Activated B cell treated with CpG ODN at 0.5 μM for 24 hours (primary cell): ENCODE measurements at regions not wholly inside any gene's neighbourhood (a gene's known extent, or its start where the extent isn't known, plus 50 kb on each side); places are given as distances from the start of the nearest gene placed in this dataset.

Experiments used
- ATAC-seq: fragments of 200-7000 bp; cut with Tn5 transposase; one replicate; pipeline ENCODE4 v1.10.0; 2021; ENCODE audit warnings: low read depth, mild to moderate bottlenecking, moderate library complexity
- CTCF ChIA-PET: fragments of 350-600 bp; sonication (Branson Sonifier 250); formaldehyde crosslinking; loops from one replicate; lab custom pipeline; 2021; ENCODE audit warnings: antibody characterized with exemption; lab: Charles Lee
- POLR2A ChIA-PET: fragments of 350-600 bp; sonication (Branson Sonifier 250); formaldehyde crosslinking; loops from one replicate; lab custom pipeline; 2021; ENCODE audit warnings: antibody characterized with exemption; lab: Charles Lee
- DNase-seq: peaks from one replicate; pipeline ENCODE4 v3.0.0; 2022
- H3K27ac Mint-ChIP-seq: one replicate; pipeline ENCODE4 v1.8.0; 2020; ENCODE audit warnings: mixed read lengths
- H3K27me3 Mint-ChIP-seq: one replicate; pipeline ENCODE4 v1.8.0; 2021; ENCODE audit warnings: mixed read lengths
- H3K36me3 Mint-ChIP-seq: one replicate; pipeline ENCODE4 v1.8.0; 2021; ENCODE audit warnings: low read depth, mixed read lengths
- H3K4me1 Mint-ChIP-seq: one replicate; pipeline ENCODE4 v1.8.0; 2021; ENCODE audit warnings: mixed read lengths
- H3K4me3 Mint-ChIP-seq: one replicate; pipeline ENCODE4 v1.8.0; 2020; ENCODE audit warnings: mild to moderate bottlenecking, mixed read lengths
- H3K9me3 Mint-ChIP-seq: one replicate; pipeline ENCODE4 v1.8.0; 2020; ENCODE audit warnings: mixed read lengths
- intact Hi-C: fragments of 100-400 bp; cut with micrococcal nuclease; formaldehyde crosslinking; loops from one replicate; pipeline ENCODE4 v1.15.1; 2024
- TF ChIP-seq, protein P1 (sequence below): fragments of 200-600 bp; IDR thresholded peaks from one replicate; pipeline ENCODE4 v1.8.0; 2022; ENCODE audit warnings: antibody characterized with exemption, mild to moderate bottlenecking

DNA sequence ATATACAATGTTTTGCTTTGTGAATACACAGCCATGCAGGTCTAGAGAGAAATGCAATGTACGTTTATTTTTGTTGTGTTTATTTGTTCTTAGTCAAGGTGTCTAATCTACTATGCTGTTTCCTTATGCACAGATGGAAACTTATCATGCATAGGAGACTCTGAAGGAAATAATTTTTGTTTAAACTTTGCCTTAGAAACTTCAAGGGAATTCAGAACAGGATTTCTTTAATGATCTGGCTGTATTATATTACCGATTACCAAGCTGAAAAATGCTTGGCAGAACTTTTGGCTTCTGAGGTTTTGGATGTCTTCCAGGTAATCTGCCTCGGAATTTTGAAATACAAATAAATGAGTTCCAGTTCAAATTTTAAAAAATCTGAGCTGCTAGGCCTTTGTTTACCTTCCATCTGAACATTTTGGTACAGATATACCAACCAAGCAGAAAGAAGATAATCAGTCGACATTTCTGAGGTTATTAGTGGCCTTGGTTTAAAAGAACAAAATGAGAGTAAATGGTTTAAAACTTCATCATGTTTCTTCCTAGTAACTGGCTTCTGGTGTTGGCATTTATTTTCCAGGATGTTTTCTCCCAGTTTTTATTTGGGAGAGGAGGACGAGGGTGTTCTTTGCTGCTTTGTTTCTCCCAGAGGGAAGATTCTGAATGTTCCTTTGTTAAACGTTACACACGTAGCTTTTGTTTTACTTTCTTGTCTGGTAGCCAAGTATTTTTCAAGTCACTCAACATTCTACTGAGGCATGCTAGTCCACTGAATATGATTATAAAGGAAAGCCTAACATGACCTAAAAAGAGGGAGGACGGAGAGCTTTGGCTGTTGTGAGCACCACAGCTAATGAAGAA, 421.8 kb upstream of the TBL1XR1 start:
- TF ChIP-seq, protein P1, sequence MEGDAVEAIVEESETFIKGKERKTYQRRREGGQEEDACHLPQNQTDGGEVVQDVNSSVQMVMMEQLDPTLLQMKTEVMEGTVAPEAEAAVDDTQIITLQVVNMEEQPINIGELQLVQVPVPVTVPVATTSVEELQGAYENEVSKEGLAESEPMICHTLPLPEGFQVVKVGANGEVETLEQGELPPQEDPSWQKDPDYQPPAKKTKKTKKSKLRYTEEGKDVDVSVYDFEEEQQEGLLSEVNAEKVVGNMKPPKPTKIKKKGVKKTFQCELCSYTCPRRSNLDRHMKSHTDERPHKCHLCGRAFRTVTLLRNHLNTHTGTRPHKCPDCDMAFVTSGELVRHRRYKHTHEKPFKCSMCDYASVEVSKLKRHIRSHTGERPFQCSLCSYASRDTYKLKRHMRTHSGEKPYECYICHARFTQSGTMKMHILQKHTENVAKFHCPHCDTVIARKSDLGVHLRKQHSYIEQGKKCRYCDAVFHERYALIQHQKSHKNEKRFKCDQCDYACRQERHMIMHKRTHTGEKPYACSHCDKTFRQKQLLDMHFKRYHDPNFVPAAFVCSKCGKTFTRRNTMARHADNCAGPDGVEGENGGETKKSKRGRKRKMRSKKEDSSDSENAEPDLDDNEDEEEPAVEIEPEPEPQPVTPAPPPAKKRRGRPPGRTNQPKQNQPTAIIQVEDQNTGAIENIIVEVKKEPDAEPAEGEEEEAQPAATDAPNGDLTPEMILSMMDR, result no peak
- no peak for ATAC-seq
- no peaks in the 10 kb centered on the region for H3K27me3 Mint-ChIP-seq
- CTCF ChIA-PET, result no interaction called here
- intact Hi-C loops, result no loop called here
- no peaks in the 10 kb centered on the region for H3K9me3 Mint-ChIP-seq
- peaks cover 4% of the 10 kb centered on the region for H3K4me1 Mint-ChIP-seq
- H3K4me3 Mint-ChIP-seq, result no peak overlapping the region
- H3K27ac Mint-ChIP-seq, result no peak overlapping the region
- H3K36me3 Mint-ChIP-seq, result no peaks in the 10 kb centered on the region
- POLR2A ChIA-PET, result no interaction called here
- DNase-seq, result no peak

DNA sequence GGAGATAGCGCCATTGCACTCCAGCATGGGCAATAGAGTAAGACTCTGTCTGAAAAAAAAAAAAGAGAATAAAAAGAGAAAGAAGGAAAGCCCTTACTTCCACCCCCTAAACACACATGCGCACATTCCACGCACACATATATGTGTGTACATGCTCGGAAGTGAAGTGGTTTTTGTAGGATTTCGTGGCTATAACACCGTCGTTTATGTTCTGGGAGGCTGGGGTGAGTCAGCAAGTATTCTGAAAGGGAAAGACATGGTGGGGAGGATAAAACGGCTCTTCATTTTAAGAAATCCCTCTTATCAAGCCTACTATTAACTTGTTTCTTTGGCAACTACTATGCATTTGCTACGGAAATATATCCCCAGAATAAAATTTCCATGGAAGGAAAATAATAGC, 422.8 kb upstream of the TBL1XR1 start:
- intact Hi-C loops, result no loop called here
- DNase-seq (no peak), ATAC-seq (no peak)
- Mint-ChIP-seq H3K27ac (no peak overlapping the region), H3K4me3 (no peak overlapping the region), H3K9me3 (no peaks in the 10 kb centered on the region), H3K27me3 (no peaks in the 10 kb centered on the region), H3K4me1 (peaks cover 2% of the 10 kb centered on the region), H3K36me3 (no peaks in the 10 kb centered on the region)
- ChIA-PET CTCF (no interaction called here), POLR2A (no interaction called here)
- TF ChIP-seq, protein P1, result no peak

DNA sequence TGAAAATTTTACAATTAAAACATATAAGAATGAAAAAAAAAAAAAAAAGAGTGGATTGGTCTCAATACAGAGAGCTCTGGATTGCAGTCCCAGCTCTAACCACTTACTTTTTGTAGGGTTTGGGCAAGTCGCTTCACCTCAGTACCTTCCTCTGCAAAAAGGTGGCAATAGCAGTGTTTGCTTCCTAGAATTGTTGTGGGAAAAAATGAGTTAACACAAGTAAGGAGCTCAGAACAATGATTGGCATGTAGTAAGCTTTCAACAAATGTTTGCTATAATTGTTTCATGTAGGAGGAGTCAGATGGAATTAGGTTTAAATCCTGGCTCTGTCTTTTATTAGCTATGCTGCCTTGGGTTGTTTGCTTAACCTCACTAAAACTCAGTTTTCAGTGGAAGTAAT, 425.2 kb upstream of the TBL1XR1 start:
- Mint-ChIP-seq H3K36me3 (no peaks in the 10 kb centered on the region), H3K9me3 (no peaks in the 10 kb centered on the region), H3K27me3 (no peaks in the 10 kb centered on the region), H3K4me3 (no peak overlapping the region), H3K27ac (no peak overlapping the region), H3K4me1 (no peaks in the 10 kb centered on the region)
- ChIA-PET POLR2A (no interaction called here), CTCF (interaction anchor here (0.6 kb wide), 1 partner anchor 28 kb away, joined by 3 read pairs; no protein-coding TSS in a partner anchor)
- intact Hi-C loops, result no loop called here
- no peak for DNase-seq
- TF ChIP-seq, protein P1, result no peak
- no peak for ATAC-seq

DNA sequence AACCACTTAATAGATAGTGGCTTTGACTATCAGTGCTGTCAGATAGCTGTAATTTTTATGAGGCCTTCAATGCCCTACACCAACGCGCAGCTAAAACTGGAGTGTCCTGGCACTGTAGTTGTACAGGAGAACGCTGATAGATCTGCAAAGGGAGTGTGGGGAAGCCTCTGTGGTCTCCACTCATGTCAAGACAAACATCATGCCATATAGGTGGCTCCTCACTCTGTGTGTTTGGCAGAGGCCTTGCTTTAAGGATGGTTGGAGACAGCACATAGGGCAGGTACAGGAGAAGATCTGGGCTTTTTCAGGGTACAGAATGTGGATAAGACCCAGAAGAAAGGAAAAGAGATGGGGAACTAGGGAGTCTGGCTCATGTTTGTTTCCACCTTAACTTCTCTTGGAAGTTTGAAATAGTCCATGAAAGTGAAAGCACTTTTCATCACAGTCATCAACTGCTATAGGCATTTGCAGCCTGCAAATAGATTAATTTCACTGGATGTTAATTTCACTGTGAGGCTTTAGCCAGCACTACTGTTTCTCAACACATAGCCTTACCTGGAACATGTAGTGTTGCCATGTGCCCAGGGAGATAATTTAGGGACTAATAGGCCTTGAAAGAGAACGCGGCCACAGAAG, 425.8 kb upstream of the TBL1XR1 start:
- Mint-ChIP-seq H3K4me1 (no peaks in the 10 kb centered on the region), H3K9me3 (no peaks in the 10 kb centered on the region), H3K4me3 (no peak overlapping the region), H3K27me3 (no peaks in the 10 kb centered on the region), H3K27ac (no peak overlapping the region), H3K36me3 (no peaks in the 10 kb centered on the region)
- POLR2A ChIA-PET, result no interaction called here
- TF ChIP-seq, protein P1, result no peak
- ATAC-seq, result no peak
- DNase-seq, result no peak
- CTCF ChIA-PET, result no interaction called here
- intact Hi-C loops, result no loop called here
